Ovary (tissue), 7 donors: ENCODE measurements at regions not wholly inside any gene's neighbourhood (a gene's known extent, or its start where the extent isn't known, plus 50 kb on each side); places are given as distances from the start of the nearest gene placed in this dataset.
"Not testable (repeated sequence)": the region's sequence is repeated elsewhere in the genome, so short reads cannot be mapped to it uniquely, and the experiment has no call there.

Experiments used
- DNase-seq, 5 donors: peaks; one replicate each; pipeline ENCODE4 v3.0.0-alpha.2; 2019 to 2020
- H3K27ac ChIP-seq, 2 donors: fragments of 200-600 bp; one replicate each; pipeline versions ENCODE4 v1.5.1 to v1.8.0; 2019 to 2022
- H3K27me3 ChIP-seq: fragments of 200-600 bp; one replicate; pipeline ENCODE4 v1.8.0; 2022
- H3K36me3 ChIP-seq: fragments of 200-600 bp; sonication (generic); one replicate; pipeline ENCODE4 v1.5.1; 2019
- H3K4me1 ChIP-seq: one replicate; pipeline ENCODE4 v1.8.1; 2013; ENCODE audit warnings: mild to moderate bottlenecking, moderate library complexity; ENCODE audit not compliant: insufficient read depth
- H3K4me3 ChIP-seq: fragments of 200-600 bp; sonication (generic); one replicate; pipeline ENCODE4 v1.5.1; 2017
- H3K9me3 ChIP-seq, 2 donors: fragments of 200-600 bp in 1 of 2; sonication (generic) in 1 of 2; one replicate each; pipeline versions ENCODE4 v1.5.1 to v1.8.1; 2013 to 2019; ENCODE audit warnings: mild to moderate bottlenecking in 1 of 2, moderate library complexity in 1 of 2
- EP300 ChIP-seq: sonication (generic); formaldehyde crosslinking; IDR thresholded peaks from one replicate; pipeline ENCODE4 v1.6.1; 2017; ENCODE audit warnings: antibody characterized with exemption
- POLR2A ChIP-seq: fragments of 450-650 bp; IDR thresholded peaks from one replicate; pipeline ENCODE4 v1.6.1; 2017; ENCODE audit warnings: antibody characterized with exemption, mild to moderate bottlenecking, moderate library complexity
- WGBS, 3 donors: extraction: QIAGEN DNeasy Blood & Tissue Kit in 1 of 3; methylation state at CpG; one replicate each; pipeline versions ENCODE4 v1.1.5 to v1.1.7; 2013 to 2017; 5-methylcytosine and 5-hydroxymethylcytosine counted together
- intact Hi-C, 4 donors: fragments of 100-400 bp; cut with DNase I; formaldehyde crosslinking; loops; one replicate each; pipeline versions ENCODE4 v1.11.0 to v1.15.1; 2022 to 2023
- TF ChIP-seq, protein P1 (sequence below), 3 donors: fragments of 450-650 bp in 2 of 3; fragments of 200-600 bp in 1 of 3; IDR thresholded peaks; one replicate each; pipeline versions ENCODE4 v1.5.1 to v1.8.0; 2016 to 2022; ENCODE audit warnings: antibody characterized with exemption in 3 of 3, mild to moderate bottlenecking in 1 of 3
- donor health status: DM: no; HTN: no; CAD: no; lungs with moderate emphysema.
- donor health status: DM: no; HTN: no; CAD: no.
- donor health status: Bipolar disorder and iron deficiency.
- donor health status: DM: no; HTN: no; CAD: no.
- donor health status: DM: yes; HTN: yes; CAD: no.

DNA sequence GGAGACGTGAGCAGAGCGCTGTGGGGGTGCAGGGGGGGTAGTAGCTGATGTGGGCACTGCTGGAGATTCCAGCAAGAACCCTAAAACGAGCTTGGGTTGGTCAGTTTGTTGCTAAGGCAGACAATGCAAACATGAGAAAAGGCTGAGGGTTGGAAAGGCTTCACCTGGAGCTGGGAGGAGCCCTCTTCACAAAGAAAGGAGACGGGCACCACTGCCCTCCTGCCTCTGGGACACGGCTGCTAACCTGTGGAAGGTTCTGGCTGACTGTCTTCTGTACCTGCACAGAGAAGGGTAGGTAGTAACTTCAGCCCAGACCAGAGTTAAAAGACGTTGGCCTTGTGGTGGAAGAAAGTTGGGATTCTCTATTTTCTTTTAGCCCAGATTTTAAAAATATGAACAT, 108.7 kb downstream of the SUCLA2 start:
- no peaks in the 10 kb centered on the region for H3K4me1 ChIP-seq
- intact Hi-C loops, result no loop called here
- H3K9me3 ChIP-seq, result no peaks in the 10 kb centered on the region
- TF ChIP-seq EP300, result no peak
- H3K27ac ChIP-seq, result no peak overlapping the region
- no peak overlapping the region for H3K4me3 ChIP-seq
- 72 to 79% (median 76%) methylated on average over 6 of the region's 6 CpGs for WGBS, 3 donors
- H3K36me3 ChIP-seq, result no peaks in the 10 kb centered on the region
- no peaks in the 10 kb centered on the region for H3K27me3 ChIP-seq
- no peak for DNase-seq

DNA sequence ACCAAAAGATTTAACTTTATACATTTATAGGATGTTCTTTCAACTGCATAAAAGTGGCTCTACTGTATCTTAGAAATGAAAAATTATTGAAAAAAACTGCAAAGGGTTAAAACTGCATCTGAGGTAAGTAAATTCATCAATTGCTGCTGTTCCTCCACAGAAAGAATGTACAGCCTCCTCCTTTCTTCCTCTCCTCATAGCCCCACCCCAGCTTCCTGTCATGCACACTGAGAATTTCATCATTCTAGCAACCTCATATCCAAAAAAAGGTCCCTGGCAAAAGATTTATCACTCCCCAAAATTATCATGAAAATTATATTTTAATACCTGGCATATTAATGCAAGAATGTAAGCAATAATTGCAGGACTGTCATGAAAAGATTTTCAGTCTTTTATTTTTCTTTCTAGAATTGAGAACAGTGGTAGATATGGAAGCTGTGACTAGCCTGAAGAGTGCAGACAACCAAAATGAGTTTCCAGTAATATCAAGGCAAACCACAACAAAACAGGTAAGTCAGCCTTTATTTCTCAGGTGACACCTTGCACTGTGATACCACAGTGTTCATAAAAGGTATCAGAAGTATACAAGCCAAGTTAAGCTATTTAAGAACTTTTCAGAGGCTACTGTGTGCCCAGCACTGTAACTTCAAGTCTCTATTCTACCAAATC, 110.8 kb downstream of the SUCLA2 start:
- Histone ChIP-seq H3K4me1 (no peaks in the 10 kb centered on the region), H3K27ac (no peak overlapping the region), H3K4me3 (no peak overlapping the region), H3K9me3 (no peaks in the 10 kb centered on the region), H3K36me3 (no peaks in the 10 kb centered on the region), H3K27me3 (no peaks in the 10 kb centered on the region)
- DNase-seq, result no peak
- intact Hi-C loops, result no loop called here
- TF ChIP-seq, protein P1, sequence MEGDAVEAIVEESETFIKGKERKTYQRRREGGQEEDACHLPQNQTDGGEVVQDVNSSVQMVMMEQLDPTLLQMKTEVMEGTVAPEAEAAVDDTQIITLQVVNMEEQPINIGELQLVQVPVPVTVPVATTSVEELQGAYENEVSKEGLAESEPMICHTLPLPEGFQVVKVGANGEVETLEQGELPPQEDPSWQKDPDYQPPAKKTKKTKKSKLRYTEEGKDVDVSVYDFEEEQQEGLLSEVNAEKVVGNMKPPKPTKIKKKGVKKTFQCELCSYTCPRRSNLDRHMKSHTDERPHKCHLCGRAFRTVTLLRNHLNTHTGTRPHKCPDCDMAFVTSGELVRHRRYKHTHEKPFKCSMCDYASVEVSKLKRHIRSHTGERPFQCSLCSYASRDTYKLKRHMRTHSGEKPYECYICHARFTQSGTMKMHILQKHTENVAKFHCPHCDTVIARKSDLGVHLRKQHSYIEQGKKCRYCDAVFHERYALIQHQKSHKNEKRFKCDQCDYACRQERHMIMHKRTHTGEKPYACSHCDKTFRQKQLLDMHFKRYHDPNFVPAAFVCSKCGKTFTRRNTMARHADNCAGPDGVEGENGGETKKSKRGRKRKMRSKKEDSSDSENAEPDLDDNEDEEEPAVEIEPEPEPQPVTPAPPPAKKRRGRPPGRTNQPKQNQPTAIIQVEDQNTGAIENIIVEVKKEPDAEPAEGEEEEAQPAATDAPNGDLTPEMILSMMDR (IDR thresholded peaks at IDR 0.05), result no peak
- no peak for TF ChIP-seq EP300
- no peak for TF ChIP-seq POLR2A

DNA sequence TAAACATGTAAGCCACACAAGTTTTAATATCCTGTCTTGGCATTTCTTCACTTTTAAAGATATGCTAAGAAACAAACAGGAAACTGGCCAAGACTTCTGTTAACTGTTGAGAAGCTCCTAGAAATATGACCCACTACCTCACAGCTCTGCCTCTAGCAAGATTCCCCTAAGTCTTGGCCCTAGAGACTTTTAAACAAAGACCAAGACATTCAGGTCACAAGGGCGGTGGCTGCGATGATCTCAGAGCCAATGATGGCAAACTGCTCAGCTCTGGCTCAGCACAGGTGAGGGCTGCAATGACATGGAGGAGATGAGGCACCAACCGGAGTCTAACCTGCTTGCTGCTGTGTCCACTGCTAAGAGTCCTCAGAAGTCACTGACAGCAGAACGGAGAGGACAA, 114.8 kb downstream of the SUCLA2 start:
- H3K4me3 ChIP-seq, result no peak overlapping the region
- H3K27ac ChIP-seq, result no peak overlapping the region
- no peaks in the 10 kb centered on the region for H3K36me3 ChIP-seq
- TF ChIP-seq, protein P1 (IDR thresholded peaks at IDR 0.05), result no peak
- TF ChIP-seq EP300 (no peak), POLR2A (no peak)
- no peaks in the 10 kb centered on the region for H3K27me3 ChIP-seq
- H3K4me1 ChIP-seq, result no peaks in the 10 kb centered on the region
- DNase-seq, result no peak
- no peaks in the 10 kb centered on the region for H3K9me3 ChIP-seq
- WGBS, 3 donors, result 70 to 83% (median 79%) methylated on average over 4 of the region's 4 CpGs
- intact Hi-C loops, result no loop called here

DNA sequence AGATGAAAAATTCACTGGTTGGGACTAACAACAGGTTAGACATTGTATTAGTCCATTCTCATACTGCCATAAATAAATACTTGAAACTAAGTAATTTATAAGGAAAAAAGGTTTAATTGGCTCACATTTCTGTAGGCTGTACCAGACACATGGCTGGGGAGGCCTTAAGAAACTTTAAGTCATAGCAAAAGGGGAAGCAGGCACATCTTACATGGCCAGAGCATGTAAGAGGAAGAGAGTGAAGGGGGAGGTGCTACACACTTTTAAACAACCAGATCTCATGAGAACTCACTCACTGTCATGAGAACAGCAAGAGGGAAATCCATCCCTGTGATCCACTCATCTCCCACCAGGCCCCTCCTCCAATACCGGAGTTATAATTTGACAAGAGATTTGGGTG, 125.9 kb downstream of the SUCLA2 start:
- H3K4me1 ChIP-seq, result no peaks in the 10 kb centered on the region
- H3K27me3 ChIP-seq, result no peaks in the 10 kb centered on the region
- H3K4me3 ChIP-seq, result no peak overlapping the region
- no peaks in the 10 kb centered on the region for H3K36me3 ChIP-seq
- TF ChIP-seq EP300 (no peak), POLR2A (no peak)
- TF ChIP-seq, protein P1 (IDR thresholded peaks at IDR 0.05), result no peak
- 85 to 94% (median 89%) methylated on average over 1 of the region's 1 CpG for WGBS, 3 donors
- intact Hi-C loops, result no loop called here
- no peak for DNase-seq
- no peaks in the 10 kb centered on the region for H3K9me3 ChIP-seq
- no peak overlapping the region for H3K27ac ChIP-seq

DNA sequence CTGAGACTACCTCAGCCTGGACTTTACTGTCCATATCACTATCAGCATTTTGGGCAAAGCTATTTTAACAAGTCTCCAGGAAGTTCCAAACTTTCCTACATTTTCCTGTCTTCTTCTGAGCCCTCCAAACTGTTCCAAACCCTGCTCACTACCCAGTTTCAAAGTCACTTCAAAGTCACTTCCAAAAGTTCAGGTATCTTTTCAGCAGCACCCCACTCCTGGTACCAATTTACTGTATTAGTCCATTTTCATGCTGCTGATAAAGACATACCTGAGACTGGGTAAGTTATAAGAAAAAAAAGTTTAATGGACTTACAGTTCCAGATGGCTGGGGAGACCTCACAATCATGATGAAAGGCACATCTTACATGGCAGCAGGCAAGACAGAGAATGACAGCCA, 127.1 kb downstream of the SUCLA2 start:
- DNase-seq, H3K9me3 ChIP-seq, H3K27ac ChIP-seq, intact Hi-C loops, H3K36me3 ChIP-seq, H3K4me3 ChIP-seq, H3K4me1 ChIP-seq, H3K27me3 ChIP-seq: not testable (repeated sequence)

DNA sequence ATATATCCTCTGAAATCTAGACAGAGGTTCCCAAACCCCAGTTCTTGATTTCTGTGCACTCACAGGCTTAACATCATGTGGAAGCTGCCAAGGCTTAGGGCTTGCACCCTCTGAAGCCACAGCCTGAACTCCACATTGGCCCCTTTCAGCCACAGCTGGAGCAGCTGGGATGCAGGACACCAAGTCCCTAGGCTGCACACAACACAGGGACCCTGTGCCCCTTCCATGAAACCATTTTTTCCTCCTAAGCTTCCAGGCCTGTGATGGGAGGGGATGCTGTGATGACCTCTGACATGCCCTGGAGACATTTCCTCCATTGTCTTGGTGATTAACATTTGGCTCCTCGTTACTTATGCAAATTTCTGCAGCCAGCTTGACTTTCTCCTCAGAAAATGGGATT, 127.8 kb downstream of the SUCLA2 start:
- H3K27ac ChIP-seq, H3K9me3 ChIP-seq, H3K4me1 ChIP-seq, H3K4me3 ChIP-seq, H3K27me3 ChIP-seq, H3K36me3 ChIP-seq, DNase-seq, intact Hi-C loops: not testable (repeated sequence)
- 50 to 57% (median 53%) methylated on average over 1 of the region's 1 CpG for whole genome bisulfite sequencing, 3 donors
